ENCODE measurements at regions not wholly inside any gene's neighbourhood (a gene's known extent, or its start where the extent isn't known, plus 50 kb on each side); places are given as distances from the start of the nearest gene placed in this dataset.

GRCh38 chr7:36011588-36011965, 141.5 kb upstream of the EEPD1 start:
- no peak for TF ChIP-seq POLR2A (IDR thresholded peaks at IDR 0.05; ENCODE audit: low read depth, low read length)
- no peak for TF ChIP-seq PML (IDR thresholded peaks at IDR 0.05; ENCODE audit: low read length)
- no peak for TF ChIP-seq CTCF (IDR thresholded peaks at IDR 0.05 in 2 of 3, conservative IDR thresholded peaks at IDR 0.05 in 1 of 3; ENCODE audit: control insufficient read depth in 2 of 3, extremely low read depth in 1 of 3, insufficient read depth in 1 of 3, low read depth in 3 of 3, low read length in 3 of 3)
- no peak for TF ChIP-seq ATF7 (IDR thresholded peaks at IDR 0.05; ENCODE audit: low read depth)
- TF ChIP-seq SMC3 (IDR thresholded peaks at IDR 0.05; ENCODE audit: borderline replicate concordance, low read length), result no peak
- no peak for TF ChIP-seq TBL1XR1 (IDR thresholded peaks at IDR 0.05; ENCODE audit: low read depth, low read length)
- TF ChIP-seq CBX3 (IDR thresholded peaks at IDR 0.05; ENCODE audit: borderline replicate concordance, low read depth), result no peak
